PC-9 (cell line): ENCODE measurements at regions not wholly inside any gene's neighbourhood (a gene's known extent, or its start where the extent isn't known, plus 50 kb on each side); places are given as distances from the start of the nearest gene placed in this dataset.

ENCODE experiments used
- CTCF ChIP-seq: fragments of 200-600 bp; sonication (generic); conservative IDR thresholded peaks from 2 replicates; pipeline ENCODE4 v1.6.1; 2017; ENCODE audit warnings: mixed run types, antibody characterized with exemption, mild to moderate bottlenecking, moderate library complexity
- EZH2 ChIP-seq: fragments of 200-600 bp; sonication (generic); IDR thresholded peaks from 2 replicates; pipeline ENCODE4 v1.8.0; 2017; ENCODE audit warnings: antibody characterized with exemption, low read depth

GRCh38 chr2:7407906-7408680, 490.9 kb downstream of the RNF144A start:
- TF ChIP-seq CTCF, result no peak
- no peak for TF ChIP-seq EZH2
